OCI-LY7 (cell line): ENCODE measurements at regions not wholly inside any gene's neighbourhood (a gene's known extent, or its start where the extent isn't known, plus 50 kb on each side); places are given as distances from the start of the nearest gene placed in this dataset.

Experiments
- EZH2phosphoT487 ChIP-seq: fragments of 200-600 bp; sonication (generic); IDR thresholded peaks from 2 replicates; pipeline ENCODE4 v1.6.1; 2018; ENCODE audit warnings: low read depth, borderline replicate concordance, mild to moderate bottlenecking, mixed run types, antibody characterized with exemption, low read length, moderate library complexity, mixed read lengths
- TF ChIP-seq, protein P1 (sequence below): fragments of 200-600 bp; sonication (generic); conservative IDR thresholded peaks from 2 replicates; pipeline ENCODE4 v1.5.1; 2014; ENCODE audit warnings: mild to moderate bottlenecking, antibody characterized with exemption, low read length, moderate library complexity, mixed read lengths

DNA sequence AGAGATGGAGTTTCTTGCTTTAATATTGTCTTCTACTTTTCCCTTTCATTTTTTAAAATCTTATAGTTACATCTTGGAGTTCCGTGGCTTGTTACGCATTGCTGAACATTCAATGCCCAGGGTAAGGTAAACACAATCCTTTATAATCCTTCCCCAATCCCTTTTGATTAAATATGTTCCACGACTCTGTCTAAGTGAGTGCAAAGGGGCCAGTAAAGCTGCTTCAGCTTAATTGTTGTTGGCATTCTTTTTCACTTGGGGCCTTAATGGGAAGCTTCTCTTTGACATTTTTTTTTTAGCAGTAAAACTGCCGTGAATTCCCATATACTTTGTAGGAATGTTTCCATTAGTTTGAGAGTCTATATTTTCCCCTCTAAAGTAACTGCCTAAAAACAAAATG is 1028.1 kb downstream of the C4orf33 start:
- TF ChIP-seq, protein P1, sequence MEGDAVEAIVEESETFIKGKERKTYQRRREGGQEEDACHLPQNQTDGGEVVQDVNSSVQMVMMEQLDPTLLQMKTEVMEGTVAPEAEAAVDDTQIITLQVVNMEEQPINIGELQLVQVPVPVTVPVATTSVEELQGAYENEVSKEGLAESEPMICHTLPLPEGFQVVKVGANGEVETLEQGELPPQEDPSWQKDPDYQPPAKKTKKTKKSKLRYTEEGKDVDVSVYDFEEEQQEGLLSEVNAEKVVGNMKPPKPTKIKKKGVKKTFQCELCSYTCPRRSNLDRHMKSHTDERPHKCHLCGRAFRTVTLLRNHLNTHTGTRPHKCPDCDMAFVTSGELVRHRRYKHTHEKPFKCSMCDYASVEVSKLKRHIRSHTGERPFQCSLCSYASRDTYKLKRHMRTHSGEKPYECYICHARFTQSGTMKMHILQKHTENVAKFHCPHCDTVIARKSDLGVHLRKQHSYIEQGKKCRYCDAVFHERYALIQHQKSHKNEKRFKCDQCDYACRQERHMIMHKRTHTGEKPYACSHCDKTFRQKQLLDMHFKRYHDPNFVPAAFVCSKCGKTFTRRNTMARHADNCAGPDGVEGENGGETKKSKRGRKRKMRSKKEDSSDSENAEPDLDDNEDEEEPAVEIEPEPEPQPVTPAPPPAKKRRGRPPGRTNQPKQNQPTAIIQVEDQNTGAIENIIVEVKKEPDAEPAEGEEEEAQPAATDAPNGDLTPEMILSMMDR = no peak
- no peak for TF ChIP-seq EZH2phosphoT487
